ENCODE measurements at regions not wholly inside any gene's neighbourhood (a gene's known extent, or its start where the extent isn't known, plus 50 kb on each side); places are given as distances from the start of the nearest gene placed in this dataset.

- ChIA-PET CTCF (no interaction called here), POLR2A (no interaction called here)
These were observed 82.4 kb upstream of the STT3B start for GRCh38 chr3:31450345-31450744.

DNA sequence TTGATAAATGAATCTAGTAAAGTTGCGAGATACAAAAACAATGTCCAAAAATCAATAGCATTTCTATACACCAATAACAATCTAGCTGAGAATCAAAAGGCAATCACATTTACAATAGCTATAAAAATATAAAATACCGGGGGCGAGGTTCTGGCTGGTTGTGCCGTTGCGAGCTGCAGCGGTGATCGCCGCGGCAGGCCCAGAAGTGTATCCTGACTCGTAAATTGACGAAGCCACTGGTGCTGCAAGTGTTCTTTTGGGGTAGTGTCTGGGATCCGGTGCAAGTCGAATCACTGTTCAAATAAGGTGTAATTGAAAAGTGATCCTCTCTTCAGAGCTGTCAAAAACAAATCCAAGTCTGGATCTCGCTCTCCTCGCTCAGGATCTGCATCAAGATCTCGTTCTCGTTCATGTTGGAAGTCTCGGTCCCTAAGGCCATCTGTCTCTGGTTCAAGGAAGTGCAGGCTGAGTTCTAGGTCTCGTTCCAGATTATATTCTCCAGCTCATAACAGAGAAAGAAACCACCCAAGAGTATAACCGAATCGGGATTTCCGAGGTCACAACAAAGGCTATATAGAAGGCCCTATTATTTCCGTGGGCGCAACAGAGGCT, 80.1 kb upstream of the STT3B start:
- CTCF ChIA-PET: no interaction called here
- POLR2A ChIA-PET: no interaction called here

GRCh38 chr3:31453430-31453829, 79.3 kb upstream of the STT3B start:
- ChIA-PET CTCF (interaction anchor here (0.7 kb wide), 1 partner anchor 73 kb away, joined by 3 read pairs; no protein-coding TSS in a partner anchor), POLR2A (no interaction called here)

GRCh38 chr3:31455524-31455923, 77.2 kb upstream of the STT3B start:
- CTCF ChIA-PET: interaction anchor here (0.5 kb wide), 1 partner anchor 19 kb away, joined by 3 read pairs; no protein-coding TSS in a partner anchor
- POLR2A ChIA-PET: no interaction called here

DNA sequence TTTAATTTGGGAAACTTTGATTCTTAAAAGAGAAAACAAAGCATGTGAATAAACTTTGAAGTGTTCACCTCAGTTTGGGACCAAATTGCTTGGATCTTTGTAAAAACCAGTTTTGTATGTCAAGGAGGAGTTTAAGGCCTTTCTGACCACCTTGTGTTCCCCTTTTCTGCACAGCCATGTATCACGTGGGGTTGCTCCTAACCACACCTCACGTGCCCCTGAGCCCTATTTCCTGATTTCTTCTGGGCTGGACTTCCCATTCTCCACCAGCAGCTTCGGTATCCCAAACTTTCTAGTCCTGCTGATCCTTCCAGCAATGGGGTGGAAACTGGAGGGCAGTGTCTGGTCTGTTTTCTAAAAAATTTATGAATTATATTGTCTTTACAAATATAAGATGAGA, 76.4 kb upstream of the STT3B start:
- ChIA-PET CTCF (no interaction called here), POLR2A (no interaction called here)

DNA sequence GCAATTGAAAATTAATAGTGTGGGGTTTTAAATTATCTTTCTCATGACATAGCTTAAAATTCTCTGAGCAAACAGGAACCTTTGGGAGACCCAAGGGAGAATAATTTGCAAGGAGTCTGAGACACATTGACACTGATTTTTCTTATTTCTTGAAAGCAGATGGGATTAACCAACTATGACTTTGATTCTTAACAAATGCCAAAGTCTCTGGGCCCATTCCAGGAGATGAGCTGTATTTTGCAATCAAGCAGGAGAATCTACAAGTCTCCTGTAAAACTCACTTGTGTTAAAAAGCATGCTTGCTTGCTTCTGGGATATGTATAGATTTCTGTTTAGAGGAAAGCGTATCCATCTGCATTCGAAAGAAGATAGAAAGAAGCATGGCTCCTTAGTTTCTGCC, 71.3 kb upstream of the STT3B start:
- ChIA-PET CTCF (no interaction called here), POLR2A (no interaction called here)

DNA sequence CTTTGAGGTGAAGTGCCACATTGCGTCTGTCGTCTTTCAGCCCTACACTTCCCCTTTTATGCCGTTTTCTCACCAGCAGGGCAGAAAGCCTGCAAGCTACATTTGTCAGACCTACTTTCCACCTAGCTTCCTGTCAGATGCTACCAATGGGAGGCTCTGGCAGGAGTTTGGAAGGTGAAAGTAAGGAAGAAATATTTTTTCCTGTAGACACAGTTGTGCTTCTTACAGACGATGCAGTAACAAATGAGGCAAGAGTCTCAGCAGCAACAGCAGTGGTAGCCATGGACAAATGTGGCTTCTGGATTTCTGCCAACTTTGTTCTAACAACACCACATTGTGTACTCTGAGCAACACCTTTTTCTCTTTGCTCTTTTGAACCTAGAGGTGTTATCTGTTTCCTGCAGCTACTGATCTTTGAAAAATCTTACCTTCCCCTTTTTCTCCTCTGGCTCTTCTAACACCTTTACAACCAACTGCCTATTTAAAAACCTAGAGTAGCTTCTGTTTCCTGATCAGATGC, 70.6 kb upstream of the STT3B start:
- CTCF ChIA-PET: no interaction called here
- POLR2A ChIA-PET: no interaction called here

GRCh38 chr3:31465999-31466398, 66.7 kb upstream of the STT3B start:
- ChIA-PET POLR2A (no interaction called here), CTCF (no interaction called here)

- ChIA-PET CTCF (no interaction called here), POLR2A (no interaction called here)
These were observed 65.9 kb upstream of the STT3B start for GRCh38 chr3:31466866-31467265.

DNA sequence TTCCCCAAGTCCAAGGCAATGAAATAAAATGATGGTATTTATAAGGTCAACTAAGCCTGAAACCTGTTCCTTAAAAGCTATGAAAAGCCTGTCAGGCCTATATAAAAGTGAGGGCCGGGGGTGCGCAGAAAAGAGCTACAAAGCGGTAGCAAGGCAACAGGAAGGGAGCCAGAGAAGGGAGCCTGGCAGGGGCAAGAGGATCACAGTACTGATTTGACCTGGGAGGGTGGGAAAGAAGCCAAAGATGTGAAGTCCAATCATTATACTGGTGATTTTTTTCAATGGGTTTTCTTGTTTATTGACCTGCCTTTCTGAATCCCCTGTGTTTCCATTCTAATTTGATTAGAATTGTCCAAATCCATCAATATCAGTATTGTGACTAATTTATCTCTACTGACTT, 64.3 kb upstream of the STT3B start:
- ChIA-PET CTCF (no interaction called here), POLR2A (no interaction called here)

DNA sequence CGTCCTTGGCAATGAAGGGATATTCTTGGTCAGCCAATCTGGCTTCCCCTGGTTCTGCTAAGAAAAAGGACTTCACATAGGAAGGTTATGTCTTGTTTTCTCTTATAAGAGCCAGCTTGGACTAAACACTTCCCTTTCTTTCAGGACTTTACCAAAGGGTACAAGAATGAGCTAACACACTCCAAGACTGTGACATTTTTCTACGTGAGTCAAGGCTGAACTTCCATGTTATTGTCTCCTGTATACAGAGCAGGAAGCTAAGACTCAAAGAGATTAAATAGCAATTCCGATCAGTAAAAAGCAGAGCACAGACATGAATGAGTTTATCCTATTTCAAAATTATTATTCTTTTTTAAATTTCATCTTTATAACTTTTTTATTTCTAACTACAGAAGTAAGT, 63.3 kb upstream of the STT3B start:
- POLR2A ChIA-PET: no interaction called here
- CTCF ChIA-PET: no interaction called here

- ChIA-PET POLR2A (interaction anchor here (0.6 kb wide), 1 partner anchor 1967 kb away, joined by 3 read pairs; no protein-coding TSS in a partner anchor), CTCF (interaction anchor here (0.6 kb wide), 1 partner anchor 80 kb away, joined by 6 read pairs; no protein-coding TSS in a partner anchor)
These were observed 60.0 kb upstream of the STT3B start for GRCh38 chr3:31472479-31473390.

GRCh38 chr3:31476209-31476608, 56.5 kb upstream of the STT3B start:
- POLR2A ChIA-PET: no interaction called here
- CTCF ChIA-PET: no interaction called here

GRCh38 chr3:31479431-31479830, 53.3 kb upstream of the STT3B start:
- POLR2A ChIA-PET: no interaction called here
- CTCF ChIA-PET: interaction anchor here (0.8 kb wide), 1 partner anchor 17 kb away, joined by 4 read pairs; no protein-coding TSS in a partner anchor

DNA sequence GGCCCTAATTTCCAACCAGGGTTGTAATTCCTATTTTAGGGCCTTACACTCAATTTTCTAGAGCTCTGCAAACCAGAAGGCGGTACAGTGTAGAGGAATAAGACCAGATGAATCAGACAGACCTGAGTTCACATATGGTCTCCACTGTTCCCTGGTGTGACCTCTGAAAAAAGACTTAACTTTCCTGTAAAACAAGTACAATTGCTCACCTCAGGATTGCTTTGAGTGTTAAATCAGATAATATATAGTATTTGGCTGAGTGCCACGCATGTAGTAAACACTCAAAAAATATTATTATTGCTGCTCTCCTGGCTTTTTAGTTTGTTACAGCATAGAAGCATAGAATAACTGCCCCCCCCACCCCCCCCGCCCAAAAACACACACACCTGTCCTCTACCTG, 51.0 kb upstream of the STT3B start:
- ChIA-PET CTCF (no interaction called here), POLR2A (interaction anchor here (0.6 kb wide), 1 partner anchor 12 kb away, joined by 3 read pairs; no protein-coding TSS in a partner anchor)

- ChIA-PET CTCF (no interaction called here), POLR2A (no interaction called here)
These were observed 50.1 kb upstream of the STT3B start for GRCh38 chr3:31482493-31483200.
